Middle frontal gyrus (tissue), 1 donor: ENCODE measurements at regions not wholly inside any gene's neighbourhood (a gene's known extent, or its start where the extent isn't known, plus 50 kb on each side); places are given as distances from the start of the nearest gene placed in this dataset.

Experiments used
- DNase-seq: peaks from one replicate; pipeline ENCODE4 v3.0.0-alpha.2; 2015; ENCODE audit warnings: low spot score; ENCODE audit errors: extremely low spot score

GRCh38 chr14:65872536-65872935 is 460.0 kb downstream of the FUT8 start:
- no peak for DNase-seq

- DNase-seq = no peak
These were observed 464.6 kb downstream of the FUT8 start for GRCh38 chr14:65877166-65877565.

- DNase-seq = no peak
These were observed 465.1 kb downstream of the FUT8 start for GRCh38 chr14:65877624-65878023.

- no peak for DNase-seq
These were observed 466.1 kb downstream of the FUT8 start for GRCh38 chr14:65878586-65878985.

- no peak for DNase-seq
These were observed 466.9 kb downstream of the FUT8 start for GRCh38 chr14:65879248-65880009.

GRCh38 chr14:65880507-65880906 is 468.0 kb downstream of the FUT8 start:
- no peak for DNase-seq

GRCh38 chr14:65881642-65882041 is 469.1 kb downstream of the FUT8 start:
- no peak for DNase-seq

GRCh38 chr14:65888677-65889076 is 476.1 kb downstream of the FUT8 start:
- no peak for DNase-seq

GRCh38 chr14:65892315-65892714 is 479.8 kb downstream of the FUT8 start:
- no peak for DNase-seq

- DNase-seq = no peak
These were observed 487.6 kb downstream of the FUT8 start for GRCh38 chr14:65900164-65900563.

- DNase-seq = no peak
These were observed 489.1 kb downstream of the FUT8 start for GRCh38 chr14:65901595-65901994.

GRCh38 chr14:65904988-65905387 is 492.5 kb downstream of the FUT8 start:
- no peak for DNase-seq

GRCh38 chr14:65906344-65906743 is 493.8 kb downstream of the FUT8 start:
- no peak for DNase-seq

GRCh38 chr14:65906948-65907347 is 494.4 kb downstream of the FUT8 start:
- DNase-seq = no peak

- peak; percentile 18 for DNase-seq
These were observed 497.7 kb downstream of the FUT8 start for GRCh38 chr14:65910108-65910786.

GRCh38 chr14:65915125-65915524 is 502.6 kb downstream of the FUT8 start:
- DNase-seq = no peak

GRCh38 chr14:65916055-65916454 is 503.5 kb downstream of the FUT8 start:
- no peak for DNase-seq

- DNase-seq = no peak
These were observed 508.5 kb downstream of the FUT8 start for GRCh38 chr14:65920996-65921395.

GRCh38 chr14:65922142-65922541 is 509.6 kb downstream of the FUT8 start:
- no peak for DNase-seq

GRCh38 chr14:65926504-65926903 is 514.0 kb downstream of the FUT8 start:
- DNase-seq = no peak

GRCh38 chr14:65926935-65927700 is 514.6 kb downstream of the FUT8 start:
- DNase-seq = no peak

GRCh38 chr14:65927931-65928356 is 515.4 kb downstream of the FUT8 start:
- no peak for DNase-seq
